Natural killer cell (primary cell): ENCODE measurements at regions not wholly inside any gene's neighbourhood (a gene's known extent, or its start where the extent isn't known, plus 50 kb on each side); places are given as distances from the start of the nearest gene placed in this dataset.
A peak's percentile ranks its signal among the peaks of the same experiment; 100 is the strongest.
"Not testable (repeated sequence)": the region's sequence is repeated elsewhere in the genome, so short reads cannot be mapped to it uniquely, and the experiment has no call there.

Experiments
- ATAC-seq, 3 donors: fragments of 150-1000 bp in 2 of 3; fragments of 200-7000 bp in 1 of 3; cut with Tn5 transposase; 1 replicate in 1 of 3; 2 replicates in 2 of 3; pipeline ENCODE4 v1.10.0; 2021; ENCODE audit warnings: mild to moderate bottlenecking in 2 of 3, moderate library complexity in 2 of 3
- DNase-seq, 2 donors: peaks; one replicate each; pipeline versions ENCODE4 v3.0.0 to v3.0.0-alpha.2; 2013 to 2021; ENCODE audit warnings: mixed read lengths in 1 of 2
- H3K27ac ChIP-seq: one replicate; pipeline ENCODE4 v1.5.1; 2013; ENCODE audit warnings: mild to moderate bottlenecking, low read length
- H3K27me3 ChIP-seq: one replicate; pipeline ENCODE4 v1.6.1; 2013; ENCODE audit warnings: low read length; ENCODE audit not compliant: control insufficient read depth, insufficient read depth
- H3K36me3 ChIP-seq: one replicate; pipeline ENCODE4 v1.6.1; 2013; ENCODE audit warnings: low read length; ENCODE audit not compliant: control insufficient read depth, insufficient read depth
- H3K4me1 ChIP-seq: one replicate; pipeline ENCODE4 v1.6.1; 2013; ENCODE audit warnings: low read length; ENCODE audit not compliant: control insufficient read depth, insufficient read depth
- H3K4me3 ChIP-seq: one replicate; pipeline ENCODE4 v1.5.1; 2013; ENCODE audit warnings: low read length
- H3K9me3 ChIP-seq: one replicate; pipeline ENCODE4 v1.6.1; 2013; ENCODE audit warnings: low read length; ENCODE audit not compliant: control insufficient read depth, insufficient read depth
- H3K27ac Mint-ChIP-seq, 2 donors: one replicate each; pipeline ENCODE4 v1.8.0; 2022; ENCODE audit warnings: mild to moderate bottlenecking in 2 of 2, mixed read lengths in 2 of 2, moderate library complexity in 1 of 2
- H3K27me3 Mint-ChIP-seq, 2 donors: one replicate each; pipeline ENCODE4 v1.8.0; 2022; ENCODE audit warnings: low read depth in 2 of 2, mixed read lengths in 2 of 2
- H3K36me3 Mint-ChIP-seq: one replicate; pipeline ENCODE4 v1.8.0; 2022; ENCODE audit warnings: mixed read lengths
- H3K4me1 Mint-ChIP-seq, 2 donors: one replicate each; pipeline ENCODE4 v1.8.0; 2022; ENCODE audit warnings: mixed read lengths in 2 of 2
- H3K4me3 Mint-ChIP-seq: one replicate; pipeline ENCODE4 v1.8.0; 2022; ENCODE audit warnings: mild to moderate bottlenecking, moderate library complexity, mixed read lengths
- H3K9me3 Mint-ChIP-seq, 2 donors: one replicate each; pipeline ENCODE4 v1.8.0; 2022; ENCODE audit warnings: mixed read lengths in 2 of 2
- WGBS: methylation state at CpG from one replicate; pipeline ENCODE4 v1.1.7; 2013; ENCODE audit warnings: missing lambda C conversion rate; ENCODE audit not compliant: insufficient coverage; 5-methylcytosine and 5-hydroxymethylcytosine counted together
- intact Hi-C: fragments of 100-400 bp; cut with micrococcal nuclease; formaldehyde crosslinking; loops from one replicate; pipeline ENCODE4 v1.14.2; 2022
- TF ChIP-seq, protein P1 (sequence below): fragments of 200-600 bp; IDR thresholded peaks from one replicate; pipeline ENCODE4 v1.8.0; 2022; ENCODE audit warnings: antibody characterized with exemption

DNA sequence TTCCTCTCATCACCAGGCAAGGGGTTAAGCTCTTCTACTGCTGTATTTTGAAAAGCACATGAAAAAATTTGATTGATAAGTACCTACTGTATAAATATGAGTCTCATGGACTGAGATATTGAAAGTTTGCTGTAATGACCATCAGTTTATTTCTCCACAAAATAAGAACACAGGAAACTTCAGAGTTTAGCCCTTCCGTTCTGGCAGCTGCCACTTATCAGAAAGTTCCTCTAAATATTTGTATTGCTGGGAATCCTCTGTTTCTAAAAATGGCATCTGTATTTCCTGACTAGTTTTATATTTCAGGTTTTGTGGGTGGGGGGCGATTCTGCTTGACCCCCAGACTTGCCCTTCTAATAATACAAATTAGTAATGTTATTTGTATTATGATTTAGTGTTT is 92.0 kb downstream of the LYZL2 start:
- no peak overlapping the region for H3K4me3 ChIP-seq
- Mint-ChIP-seq H3K4me1 (peaks cover 21 to 22% of the 10 kb centered on the region in 2 donors), H3K27ac (no peak overlapping the region), H3K36me3 (no peaks in the 10 kb centered on the region), H3K9me3 (no peaks in the 10 kb centered on the region), H3K4me3 (no peak overlapping the region), H3K27me3 (no peaks in the 10 kb centered on the region)
- no peaks in the 10 kb centered on the region for H3K27me3 ChIP-seq
- no peak for DNase-seq
- no peak for ATAC-seq
- no peaks in the 10 kb centered on the region for H3K9me3 ChIP-seq
- H3K4me1 ChIP-seq, result peaks cover 17% of the 10 kb centered on the region
- TF ChIP-seq, protein P1, sequence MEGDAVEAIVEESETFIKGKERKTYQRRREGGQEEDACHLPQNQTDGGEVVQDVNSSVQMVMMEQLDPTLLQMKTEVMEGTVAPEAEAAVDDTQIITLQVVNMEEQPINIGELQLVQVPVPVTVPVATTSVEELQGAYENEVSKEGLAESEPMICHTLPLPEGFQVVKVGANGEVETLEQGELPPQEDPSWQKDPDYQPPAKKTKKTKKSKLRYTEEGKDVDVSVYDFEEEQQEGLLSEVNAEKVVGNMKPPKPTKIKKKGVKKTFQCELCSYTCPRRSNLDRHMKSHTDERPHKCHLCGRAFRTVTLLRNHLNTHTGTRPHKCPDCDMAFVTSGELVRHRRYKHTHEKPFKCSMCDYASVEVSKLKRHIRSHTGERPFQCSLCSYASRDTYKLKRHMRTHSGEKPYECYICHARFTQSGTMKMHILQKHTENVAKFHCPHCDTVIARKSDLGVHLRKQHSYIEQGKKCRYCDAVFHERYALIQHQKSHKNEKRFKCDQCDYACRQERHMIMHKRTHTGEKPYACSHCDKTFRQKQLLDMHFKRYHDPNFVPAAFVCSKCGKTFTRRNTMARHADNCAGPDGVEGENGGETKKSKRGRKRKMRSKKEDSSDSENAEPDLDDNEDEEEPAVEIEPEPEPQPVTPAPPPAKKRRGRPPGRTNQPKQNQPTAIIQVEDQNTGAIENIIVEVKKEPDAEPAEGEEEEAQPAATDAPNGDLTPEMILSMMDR, result no peak
- no peaks in the 10 kb centered on the region for H3K36me3 ChIP-seq
- WGBS, result no CpG with 5 or more reads among the region's 2 CpGs
- intact Hi-C loops, result no loop called here
- no peak overlapping the region for H3K27ac ChIP-seq

DNA sequence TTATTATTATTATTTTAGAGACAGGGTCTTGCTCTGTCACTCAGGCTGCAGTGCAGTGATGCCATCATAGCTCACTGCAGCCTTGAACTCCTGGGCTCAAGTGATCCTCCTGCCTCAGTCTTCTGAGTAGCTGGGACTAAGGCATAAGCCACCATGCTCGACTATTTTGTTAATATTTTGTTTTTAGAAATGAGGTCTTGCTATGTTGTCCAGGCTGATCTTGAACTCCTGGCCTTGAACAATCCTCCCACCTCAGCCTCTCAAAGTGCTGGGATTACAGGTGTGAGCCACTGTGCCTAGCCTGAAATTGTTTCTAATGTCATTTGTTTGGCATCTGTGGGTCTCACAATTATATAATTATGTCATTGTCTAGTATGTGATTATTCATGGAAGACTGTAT is 92.4 kb downstream of the LYZL2 start:
- H3K36me3 ChIP-seq, ATAC-seq, H3K36me3 Mint-ChIP-seq, H3K4me3 ChIP-seq, DNase-seq, H3K9me3 ChIP-seq, H3K27me3 ChIP-seq, H3K9me3 Mint-ChIP-seq, intact Hi-C loops, H3K27me3 Mint-ChIP-seq, H3K27ac ChIP-seq, H3K4me3 Mint-ChIP-seq: not testable (repeated sequence)
- WGBS, result no CpG with 5 or more reads among the region's 1 CpG
- Mint-ChIP-seq H3K4me1 (peaks cover 25 to 27% of the 10 kb centered on the region in 2 donors), H3K27ac (peak overlapping the region in 1 of 2 donors; percentile 56)
- H3K4me1 ChIP-seq, result peaks cover 21% of the 10 kb centered on the region

DNA sequence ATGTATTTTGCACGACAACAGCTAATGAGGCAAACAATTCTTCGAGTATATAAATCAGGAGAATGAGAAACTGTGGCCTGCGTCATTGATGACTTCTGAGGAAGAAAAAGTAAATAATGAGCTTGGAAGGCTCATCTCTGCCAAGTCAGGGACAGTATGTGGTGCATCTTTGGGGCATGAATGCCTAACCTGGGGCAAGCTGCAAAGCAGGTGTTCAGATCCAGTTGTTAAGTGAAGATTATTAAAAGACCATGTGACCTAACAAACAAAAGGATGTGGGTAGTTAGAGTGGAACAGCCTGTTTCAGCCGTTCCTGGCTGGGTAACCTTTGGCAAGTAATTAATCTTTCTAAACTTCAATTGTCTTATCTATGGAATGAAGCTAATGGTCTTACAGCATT is 93.0 kb downstream of the LYZL2 start:
- no peaks in the 10 kb centered on the region for H3K36me3 ChIP-seq
- WGBS, result 57% methylated on average over 4 of the region's 4 CpGs
- intact Hi-C loops, result no loop called here
- peaks cover 27% of the 10 kb centered on the region for H3K4me1 ChIP-seq
- Mint-ChIP-seq H3K27me3 (no peaks in the 10 kb centered on the region), H3K4me3 (no peak overlapping the region), H3K27ac (peak overlapping the region in 1 of 2 donors; percentile 56), H3K36me3 (no peaks in the 10 kb centered on the region), H3K4me1 (peaks cover 31 to 32% of the 10 kb centered on the region in 2 donors), H3K9me3 (no peaks in the 10 kb centered on the region)
- H3K4me3 ChIP-seq, result no peak overlapping the region
- no peak for ATAC-seq
- H3K27me3 ChIP-seq, result no peaks in the 10 kb centered on the region
- TF ChIP-seq, protein P1, result no peak
- no peaks in the 10 kb centered on the region for H3K9me3 ChIP-seq
- DNase-seq, result no peak
- no peak overlapping the region for H3K27ac ChIP-seq

DNA sequence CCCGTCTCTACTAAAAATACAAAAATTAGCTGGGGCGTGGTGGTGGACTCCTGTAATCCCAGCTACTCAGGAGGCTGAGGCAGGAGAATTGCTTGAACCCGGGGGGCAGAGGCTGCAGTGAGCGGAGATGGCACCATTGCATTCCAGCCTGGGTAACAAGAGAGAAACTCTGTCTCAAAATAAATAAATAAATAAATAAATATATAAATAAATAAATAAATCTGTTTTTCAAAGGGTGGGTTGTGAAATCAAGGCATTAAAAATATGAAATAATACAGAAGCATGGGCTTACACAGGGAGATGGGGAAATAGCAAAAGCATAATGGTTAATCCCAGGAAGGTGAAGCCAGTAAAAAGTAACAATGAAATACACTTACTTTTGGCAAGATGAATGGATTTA is 93.9 kb downstream of the LYZL2 start:
- TF ChIP-seq, protein P1, result no peak
- Mint-ChIP-seq H3K27me3 (no peaks in the 10 kb centered on the region), H3K4me3 (no peak overlapping the region), H3K27ac (no peak overlapping the region), H3K36me3 (no peaks in the 10 kb centered on the region), H3K4me1 (peaks cover 32 to 34% of the 10 kb centered on the region in 2 donors), H3K9me3 (no peaks in the 10 kb centered on the region)
- intact Hi-C loops, result loop anchor here (2.0 kb wide), 1 partner anchor 55 kb away; no protein-coding TSS in a partner anchor
- no peak for DNase-seq
- Histone ChIP-seq H3K4me1 (peaks cover 35% of the 10 kb centered on the region), H3K4me3 (no peak overlapping the region), H3K36me3 (no peaks in the 10 kb centered on the region), H3K27ac (no peak overlapping the region), H3K9me3 (no peaks in the 10 kb centered on the region), H3K27me3 (no peaks in the 10 kb centered on the region)
- WGBS, result 100% methylated on average over 2 of the region's 4 CpGs
- ATAC-seq, result no peak
